ENCODE measurements at regions not wholly inside any gene's neighbourhood (a gene's known extent, or its start where the extent isn't known, plus 50 kb on each side); places are given as distances from the start of the nearest gene placed in this dataset.
"Not testable (repeated sequence)": the region's sequence is repeated elsewhere in the genome, so short reads cannot be mapped to it uniquely, and the experiment has no call there.

GRCh38 chr16:72729552-72729951 is 318.4 kb downstream of the ZFHX3 start:
- not testable (repeated sequence) for DNase-seq

- DNase-seq: no peak
These were observed 319.4 kb downstream of the ZFHX3 start for GRCh38 chr16:72728516-72728915.

- no peak for DNase-seq
These were observed 320.4 kb downstream of the ZFHX3 start for GRCh38 chr16:72727565-72727964.

- DNase-seq: no peak
These were observed 322.3 kb downstream of the ZFHX3 start for GRCh38 chr16:72725643-72726042.

GRCh38 chr16:72723781-72724180 is 324.1 kb downstream of the ZFHX3 start:
- DNase-seq: no peak

GRCh38 chr16:72722552-72722951 is 325.4 kb downstream of the ZFHX3 start:
- no peak for DNase-seq

- DNase-seq: no peak
These were observed 325.9 kb downstream of the ZFHX3 start for GRCh38 chr16:72721981-72722380.

- DNase-seq: no peak
These were observed 332.7 kb downstream of the ZFHX3 start for GRCh38 chr16:72715267-72715666.

- DNase-seq: no peak
These were observed 336.1 kb downstream of the ZFHX3 start for GRCh38 chr16:72711823-72712222.

GRCh38 chr16:72705801-72706200 is 342.1 kb downstream of the ZFHX3 start:
- no peak for DNase-seq

GRCh38 chr16:72704746-72705372 is 343.1 kb downstream of the ZFHX3 start:
- DNase-seq: no peak

- no peak for DNase-seq
These were observed 358.1 kb downstream of the ZFHX3 start for GRCh38 chr16:72689851-72690250.

- no peak for DNase-seq
These were observed 367.2 kb downstream of the ZFHX3 start for GRCh38 chr16:72680732-72681131.

- no peak for DNase-seq
These were observed 368.1 kb downstream of the ZFHX3 start for GRCh38 chr16:72679856-72680255.

- DNase-seq: no peak
These were observed 370.1 kb downstream of the ZFHX3 start for GRCh38 chr16:72677662-72678447.

GRCh38 chr16:72673118-72673517 is 374.8 kb downstream of the ZFHX3 start:
- no peak for DNase-seq

- DNase-seq: no peak
These were observed 381.7 kb downstream of the ZFHX3 start for GRCh38 chr16:72666267-72666666.

GRCh38 chr16:72665701-72666100 is 382.2 kb downstream of the ZFHX3 start:
- DNase-seq: no peak

- DNase-seq: peak; percentile 95
These were observed 383.2 kb downstream of the ZFHX3 start for GRCh38 chr16:72664509-72665408.

- no peak for DNase-seq
These were observed 383.8 kb downstream of the ZFHX3 start for GRCh38 chr16:72664056-72664508.

- no peak for DNase-seq
These were observed 388.8 kb downstream of the ZFHX3 start for GRCh38 chr16:72658888-72659717.

GRCh38 chr16:72657791-72658190 is 390.1 kb downstream of the ZFHX3 start:
- DNase-seq: no peak
